ENCODE measurements at regions not wholly inside any gene's neighbourhood (a gene's known extent, or its start where the extent isn't known, plus 50 kb on each side); places are given as distances from the start of the nearest gene placed in this dataset.
"Not testable (repeated sequence)": the region's sequence is repeated elsewhere in the genome, so short reads cannot be mapped to it uniquely, and the experiment has no call there.

DNA sequence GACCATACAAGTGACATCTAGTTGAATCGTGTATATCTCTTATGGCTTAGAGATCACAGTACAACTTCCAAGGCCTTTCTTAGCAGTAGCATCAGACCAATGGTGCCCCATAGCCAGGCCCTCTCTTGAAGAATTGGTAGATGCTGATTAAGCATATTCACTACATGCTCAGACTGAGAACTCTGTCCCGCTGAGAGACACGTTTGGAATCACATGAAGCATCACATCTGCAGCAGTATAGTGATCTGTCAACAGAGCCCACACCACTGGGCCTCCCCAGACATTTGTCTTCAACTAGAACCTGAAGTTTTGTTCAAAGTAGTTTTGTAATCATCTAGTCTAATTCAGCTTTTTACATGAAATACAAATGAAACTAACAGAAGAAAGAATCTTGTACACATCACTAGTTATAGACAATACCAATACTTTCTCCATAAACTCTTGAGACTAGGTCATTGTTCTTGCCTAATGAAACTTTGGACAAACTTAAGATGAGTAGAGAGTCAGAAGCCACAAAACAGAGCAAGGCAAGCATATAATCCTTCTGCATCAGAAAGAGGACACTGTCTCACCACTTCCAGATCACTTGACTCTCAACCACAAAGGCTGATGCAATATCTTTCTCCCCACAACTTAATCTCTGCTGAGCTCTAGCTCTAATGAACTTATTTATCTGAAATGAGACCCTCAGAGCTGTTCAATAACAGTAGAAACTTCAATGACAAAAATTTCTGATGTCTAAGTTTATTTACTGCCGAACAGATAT lies 182.7 kb downstream of the TBX18 start:
- DNase-seq: no peak

DNA sequence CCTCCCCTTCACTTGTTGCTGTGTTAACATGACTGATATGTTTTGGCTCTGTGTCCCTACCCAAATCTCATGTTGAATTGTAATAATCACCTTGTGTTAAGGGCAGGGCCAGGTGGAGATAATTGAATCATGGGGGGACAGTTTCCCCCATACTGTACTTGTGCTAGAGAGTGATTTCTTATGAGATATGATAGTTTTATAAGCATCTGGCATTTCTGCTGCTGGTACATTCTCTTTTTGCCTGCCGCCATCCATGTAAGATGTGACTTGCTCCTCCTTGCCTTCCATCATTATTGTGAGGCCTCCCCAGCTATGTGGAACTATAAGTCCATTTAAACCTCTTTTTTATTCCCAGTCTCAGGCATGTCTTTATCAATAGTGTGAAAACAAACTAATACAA lies 185.0 kb downstream of the TBX18 start:
- no peak for DNase-seq

DNA sequence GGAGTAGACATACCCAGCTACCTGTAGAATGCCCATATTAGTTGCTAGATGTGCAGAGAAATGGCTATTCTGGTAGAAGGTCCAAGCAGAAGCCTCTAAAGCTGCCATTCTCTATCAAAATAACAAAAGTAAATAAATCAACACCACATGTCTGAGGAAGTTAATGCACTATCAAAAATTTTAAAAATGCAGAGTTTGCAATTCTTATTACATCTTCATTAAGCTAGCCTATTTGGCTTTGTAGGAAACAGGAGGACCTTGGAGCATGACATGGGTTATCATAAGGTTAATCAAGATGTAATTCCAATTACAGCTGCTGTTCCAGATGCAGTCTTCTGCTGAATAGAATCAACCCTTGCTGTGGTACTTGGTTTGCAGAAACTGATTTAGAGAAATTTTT lies 188.4 kb downstream of the TBX18 start:
- DNase-seq: no peak

GRCh38 chr6:84575264-84575663 lies 189.1 kb downstream of the TBX18 start:
- DNase-seq: no peak

DNA sequence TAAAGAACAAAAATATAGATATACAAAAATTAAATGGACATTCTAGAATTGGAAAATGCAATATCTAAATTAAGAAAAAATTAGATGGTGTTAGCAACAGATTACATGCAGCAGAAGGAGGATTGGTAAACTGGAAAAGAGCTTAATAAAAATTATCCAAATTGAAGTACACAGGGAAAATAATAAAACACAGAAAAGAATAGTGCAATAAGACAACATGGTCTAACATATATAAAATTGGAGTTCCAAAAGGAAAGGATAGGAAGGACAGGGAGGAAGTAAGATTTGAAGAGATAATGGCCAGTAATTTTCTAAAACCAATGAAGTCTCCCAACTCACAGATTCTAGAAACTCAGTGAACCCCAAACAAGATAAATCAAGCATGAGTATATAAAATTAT lies 194.5 kb downstream of the TBX18 start:
- DNase-seq: no peak

DNA sequence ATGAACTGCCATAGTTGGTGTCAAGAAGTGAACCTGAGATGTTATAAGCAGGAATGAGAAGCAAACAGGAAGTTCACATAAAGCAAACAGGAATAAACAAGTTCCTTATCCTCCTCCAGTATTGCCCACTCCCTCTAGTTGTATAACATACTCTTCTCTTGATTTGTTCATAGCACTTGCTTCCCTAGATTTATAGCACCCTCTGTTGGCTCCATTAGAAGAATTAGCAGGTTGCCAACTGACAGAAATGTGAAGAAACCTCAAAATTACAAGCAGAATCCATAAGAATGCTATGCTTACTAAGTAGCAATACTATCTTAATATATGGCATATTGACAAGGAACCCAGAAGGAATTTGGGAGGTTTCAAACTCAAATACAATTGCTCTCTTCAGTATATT lies 195.4 kb downstream of the TBX18 start:
- DNase-seq: no peak

- not testable (repeated sequence) for DNase-seq
Observed at GRCh38 chr6:84565718-84566117, 198.7 kb downstream of the TBX18 start.

DNA sequence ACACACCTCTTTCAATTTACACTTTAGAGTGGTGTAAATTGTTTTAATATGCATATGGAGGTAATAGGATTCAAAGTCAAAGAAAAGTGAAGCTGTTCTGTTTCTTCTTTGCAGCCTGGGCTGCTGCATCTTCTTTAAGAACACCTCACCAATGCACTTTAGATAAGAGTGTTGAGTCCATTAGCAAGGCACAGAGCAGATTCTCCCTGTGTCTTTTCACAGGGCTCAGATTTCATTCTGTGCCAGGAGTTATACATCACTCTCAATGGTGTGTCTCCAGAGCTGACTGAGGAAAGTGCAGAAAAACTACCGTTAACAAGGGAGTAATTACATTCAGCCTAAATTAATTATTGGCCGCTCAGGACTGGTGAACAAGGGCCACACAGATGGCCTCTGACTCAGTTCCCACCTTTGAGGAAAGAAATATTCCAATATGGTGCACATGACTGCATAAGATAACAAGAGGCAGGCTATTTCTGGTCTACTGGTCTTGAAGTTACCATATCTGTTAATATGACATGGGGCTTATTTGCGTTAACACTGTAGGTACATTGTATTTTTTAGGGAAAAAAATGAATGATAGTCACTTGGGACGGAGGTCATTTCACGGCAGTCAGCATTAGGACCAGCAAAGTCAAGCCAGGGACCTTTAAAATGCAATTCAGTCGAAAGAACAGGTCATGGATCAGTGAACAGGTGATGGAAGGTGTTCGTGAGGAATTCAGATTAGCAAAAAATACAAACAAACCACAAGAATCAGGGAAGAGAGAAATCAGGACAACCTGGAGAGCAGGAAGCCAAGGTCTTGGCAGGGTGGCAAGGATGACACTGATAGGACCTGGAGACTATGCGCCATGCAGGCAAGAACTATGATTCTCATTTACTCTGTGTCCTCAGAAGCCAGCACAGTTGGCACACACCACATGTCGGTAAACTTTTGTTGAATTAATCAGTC lies 203.7 kb downstream of the TBX18 start:
- no peak for DNase-seq

DNA sequence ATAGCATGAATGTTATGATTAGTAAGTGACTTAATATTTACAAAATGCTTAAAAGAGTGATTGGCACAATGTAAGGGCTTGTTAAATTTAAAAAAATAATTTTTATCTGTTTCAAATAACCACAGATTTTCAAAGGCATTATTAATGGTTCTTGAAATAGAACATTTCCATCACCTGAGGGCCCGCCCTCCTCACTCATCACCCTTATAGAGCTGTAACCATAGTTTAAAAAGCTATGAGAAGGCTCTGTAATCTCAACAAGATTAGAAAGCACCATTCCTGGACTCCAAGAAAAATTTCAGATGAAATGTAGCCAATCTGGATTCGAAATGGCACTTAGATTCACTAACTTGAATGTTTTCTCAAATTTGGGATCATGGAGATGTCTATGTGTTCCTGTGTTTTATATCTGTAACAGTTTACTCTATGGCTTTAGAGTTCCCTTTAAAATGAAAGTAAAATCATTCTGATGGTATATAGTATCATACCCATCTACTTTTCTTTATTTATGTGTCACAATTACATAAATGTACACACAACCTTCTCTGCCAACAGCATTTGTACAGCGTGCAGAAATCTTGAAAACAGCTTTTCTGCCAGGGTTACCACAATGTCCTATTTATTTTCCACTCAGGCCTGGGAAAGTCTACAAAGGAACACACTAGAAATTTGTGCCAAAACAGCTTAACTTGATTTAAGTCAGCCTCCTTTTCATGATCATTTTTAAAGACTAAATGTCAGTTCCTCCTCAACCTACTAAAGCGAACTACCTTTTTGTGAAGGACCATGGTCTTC lies 207.7 kb downstream of the TBX18 start:
- DNase-seq: no peak

- no peak for DNase-seq
Observed at GRCh38 chr6:84554706-84555105, 209.7 kb downstream of the TBX18 start.

DNA sequence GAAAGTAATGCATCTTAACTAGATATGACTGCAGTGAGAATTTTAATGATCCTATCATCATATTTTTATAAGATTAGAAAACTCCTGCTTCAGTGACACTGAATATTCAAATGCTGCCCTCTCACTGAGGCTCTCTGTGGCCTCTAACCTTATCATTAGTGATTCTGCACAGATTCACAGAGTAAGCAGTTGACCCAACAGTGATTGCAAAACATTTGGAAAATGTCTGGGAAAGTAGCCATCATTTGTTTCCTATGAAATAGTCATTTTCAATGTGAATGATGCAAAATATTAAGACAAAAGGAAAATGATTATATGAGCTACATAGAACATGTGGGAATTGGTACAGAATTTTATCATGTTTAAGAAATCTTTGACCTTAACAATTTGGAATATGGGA lies 210.3 kb downstream of the TBX18 start:
- DNase-seq: no peak

DNA sequence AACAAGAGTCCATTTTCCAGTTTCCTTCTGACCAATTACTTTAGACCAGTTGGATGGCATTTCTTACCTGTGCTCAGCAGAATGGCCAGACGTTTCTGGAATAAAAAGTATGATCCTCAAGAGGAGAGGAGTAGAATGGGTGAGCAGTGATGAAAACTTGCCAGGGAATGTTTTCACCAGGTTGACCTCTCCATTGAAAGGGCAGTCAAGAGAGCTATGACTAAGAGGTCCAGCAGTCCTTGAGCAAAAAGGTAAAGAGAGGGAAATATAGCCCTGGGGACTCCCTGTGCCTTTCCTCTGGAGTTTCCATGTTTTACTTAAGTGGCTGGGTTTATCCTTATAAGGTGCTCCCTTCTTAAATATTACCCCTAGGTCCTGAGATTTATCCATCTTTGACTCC lies 210.9 kb downstream of the TBX18 start:
- no peak for DNase-seq

DNA sequence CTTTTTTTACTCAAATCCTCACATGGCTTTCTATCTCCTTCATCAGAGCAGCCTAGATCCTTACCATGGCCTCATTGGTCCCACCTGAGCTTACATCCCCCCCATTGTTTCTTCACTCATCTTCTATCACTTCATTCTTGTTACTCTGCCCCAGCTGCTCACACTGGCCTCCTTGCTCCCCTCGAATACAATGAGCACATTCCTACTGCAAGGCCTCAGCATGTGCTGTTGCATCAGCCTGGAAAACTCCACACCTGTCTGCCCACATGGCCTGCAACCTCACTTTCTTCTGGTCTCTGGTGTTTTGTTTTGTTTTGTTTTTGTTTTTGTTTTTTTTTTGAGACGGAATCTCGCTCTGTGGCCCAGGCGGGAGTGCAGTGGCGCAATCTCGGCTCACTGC lies 212.6 kb downstream of the TBX18 start:
- no peak for DNase-seq

DNA sequence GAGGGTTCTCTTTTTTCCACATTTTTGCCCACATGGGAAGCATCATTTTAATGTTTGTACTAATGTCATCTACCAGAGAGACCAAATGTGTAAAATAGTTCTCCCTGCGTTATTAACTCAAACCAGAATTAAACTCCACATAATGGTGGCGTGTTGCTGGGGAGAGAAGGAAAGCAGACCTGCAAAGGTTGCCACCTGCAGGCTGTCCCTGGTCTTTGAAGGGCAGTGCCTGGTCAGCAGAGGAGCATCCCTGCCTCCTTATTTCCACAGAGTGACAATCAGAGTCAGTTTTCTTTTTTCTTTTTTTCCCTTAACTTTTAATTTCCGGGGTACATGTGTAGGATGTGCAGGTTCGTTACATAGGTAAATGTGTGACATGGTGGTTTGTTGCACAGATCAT lies 214.5 kb downstream of the TBX18 start:
- no peak for DNase-seq

DNA sequence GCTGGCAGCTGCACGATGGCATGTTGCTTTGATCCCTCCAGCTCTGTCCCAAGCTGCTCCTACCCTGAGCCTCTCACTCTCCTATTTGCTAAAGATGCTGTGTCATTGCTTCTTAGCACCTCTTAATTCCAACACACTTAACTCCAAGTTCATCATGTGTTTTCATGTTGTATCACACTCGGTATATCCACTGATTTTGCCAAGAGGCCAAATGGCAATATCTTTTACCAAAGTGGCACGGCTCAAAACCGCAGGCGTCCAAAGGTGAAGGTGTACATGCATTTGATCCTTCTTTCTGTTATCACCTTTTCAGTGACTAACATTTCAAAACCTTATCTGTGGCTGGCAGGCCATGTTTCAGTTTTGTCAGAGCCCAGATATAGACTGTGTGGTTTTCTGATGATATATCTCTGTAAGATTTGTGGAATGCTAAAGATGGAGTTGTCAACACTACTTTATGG lies 217.0 kb downstream of the TBX18 start:
- DNase-seq: no peak

GRCh38 chr6:84546427-84546914 lies 217.9 kb downstream of the TBX18 start:
- no peak for DNase-seq

GRCh38 chr6:84539122-84539856 lies 225.1 kb downstream of the TBX18 start:
- DNase-seq: no peak

DNA sequence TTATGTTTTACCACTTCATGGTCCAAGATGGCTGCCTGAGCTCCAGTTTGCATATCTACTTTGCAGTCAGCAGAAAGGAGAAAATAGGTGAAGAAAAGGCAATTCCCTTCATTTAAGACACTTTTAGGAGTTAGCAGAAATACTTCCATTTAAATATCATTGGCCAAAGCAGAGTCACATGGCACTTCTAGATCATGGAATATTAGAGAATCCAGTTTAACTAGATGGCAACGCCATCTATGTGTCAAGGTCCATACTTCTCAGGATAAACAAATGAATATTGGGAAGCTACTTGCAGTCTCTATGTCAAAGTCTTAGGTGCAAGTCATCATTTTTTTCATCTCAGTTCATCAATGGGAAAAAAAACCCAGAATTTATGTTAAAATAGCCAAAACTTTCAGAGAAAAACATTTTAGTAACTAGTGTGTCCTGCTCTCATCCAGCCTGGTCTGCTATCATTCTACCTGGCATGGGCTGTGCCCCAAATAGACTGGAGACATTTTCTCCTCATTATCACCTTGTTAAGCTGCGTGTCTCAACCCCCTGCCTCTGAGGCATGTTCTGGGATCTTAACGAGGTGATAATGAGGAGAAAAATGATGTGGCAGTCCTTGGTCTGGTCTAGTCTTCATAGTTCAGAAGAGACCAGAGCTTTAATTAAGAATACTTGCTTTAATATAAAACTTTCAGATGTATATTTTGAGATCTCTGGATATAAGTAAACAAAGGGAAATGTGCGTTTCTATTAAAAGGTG lies 227.3 kb downstream of the TBX18 start:
- DNase-seq: no peak

DNA sequence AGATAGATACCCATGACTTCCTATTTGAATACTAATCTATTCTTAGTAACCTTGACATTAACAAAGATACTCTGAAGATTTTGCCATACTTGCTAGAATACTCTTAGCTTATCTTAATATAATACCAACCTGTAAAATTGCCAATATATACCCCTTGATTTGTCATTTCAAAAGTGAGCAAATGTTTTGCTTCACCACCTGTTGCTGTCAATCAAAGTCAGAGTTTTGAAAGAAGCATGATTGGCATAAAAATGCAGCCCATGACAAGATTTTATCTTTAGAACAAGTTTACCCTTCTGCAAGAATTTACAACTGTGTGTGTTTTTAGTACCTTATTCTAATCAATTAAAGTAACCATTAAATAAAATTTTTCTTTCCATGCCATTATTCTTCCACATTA lies 236.2 kb downstream of the TBX18 start:
- no peak for DNase-seq

GRCh38 chr6:84526631-84527030 lies 237.8 kb downstream of the TBX18 start:
- DNase-seq: no peak

GRCh38 chr6:84525907-84526306 lies 238.5 kb downstream of the TBX18 start:
- no peak for DNase-seq

GRCh38 chr6:84524636-84525035 lies 239.8 kb downstream of the TBX18 start:
- no peak for DNase-seq

Measured in hematopoietic multipotent progenitor cell treated with erythropoietin and hydrocortisone succinate and interleukin-3 and kit ligand, for 8 days (in vitro differentiated cells).